ENCODE measurements at regions not wholly inside any gene's neighbourhood (a gene's known extent, or its start where the extent isn't known, plus 50 kb on each side); places are given as distances from the start of the nearest gene placed in this dataset.

DNA sequence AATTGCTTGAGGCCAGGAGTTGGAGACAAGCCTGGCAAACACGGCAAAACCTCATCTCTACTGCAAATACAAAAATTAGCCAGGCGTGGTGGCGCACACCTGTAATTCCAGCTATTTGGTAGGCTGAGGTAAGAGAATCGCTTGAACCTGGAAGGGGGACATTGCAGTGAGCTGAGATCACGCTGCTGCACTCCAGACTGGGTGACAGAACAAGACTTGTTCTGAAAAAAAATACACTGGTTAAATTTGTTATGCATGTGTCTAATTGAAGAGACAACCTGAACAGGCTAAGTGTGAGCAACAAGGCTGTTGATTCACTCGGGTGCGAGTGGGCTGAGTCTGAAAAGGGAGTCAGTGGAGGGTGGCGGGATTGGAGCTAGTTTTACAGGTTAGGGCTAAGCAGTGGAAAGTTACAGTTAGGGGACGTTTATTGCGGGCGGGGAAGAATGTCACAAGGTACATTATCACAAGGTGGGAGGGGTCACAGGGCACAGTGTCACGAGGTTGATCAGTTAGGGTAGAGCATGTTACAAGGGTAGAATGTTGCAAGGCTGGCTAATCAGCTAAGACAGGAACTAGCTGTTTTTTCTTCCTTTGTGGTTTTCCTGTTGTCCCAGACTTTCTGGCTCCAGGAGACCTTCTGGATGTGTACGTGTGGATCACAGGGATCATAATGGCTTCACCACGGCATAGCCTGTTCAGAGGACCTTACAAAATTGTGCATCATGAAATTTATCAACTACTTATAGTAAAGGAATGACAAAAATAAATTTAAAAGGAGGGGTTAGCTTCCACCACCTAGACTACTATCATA is 115.8 kb downstream of the NAA11 start:
- CTCF ChIA-PET: no interaction called here
- ATAC-seq: no peak
- DNase-seq (ENCODE audit: low read depth, low spot score): no peak

GRCh38 chr4:79209081-79209480 is 116.8 kb downstream of the NAA11 start:
- in situ Hi-C loops (cut with HindIII; ENCODE audit: low pct_unique_long_range_greater_than_20kb, low sequenced_read_pairs) (no loop called here), intact Hi-C loops (cut with micrococcal nuclease; ENCODE audit: unreplicated experiment) (no loop called here)
- H3K4me3 ChIP-seq (ENCODE audit: low read depth in 2 of 2, low read length in 2 of 2): no peak overlapping the region
- no peaks in the 10 kb centered on the region for H3K4me1 ChIP-seq (ENCODE audit: control insufficient read depth, insufficient read depth, low read length)
- no peaks in the 10 kb centered on the region for H3K27me3 ChIP-seq (ENCODE audit: control insufficient read depth, insufficient read depth, low read length)
- POLR2A ChIA-PET: no interaction called here
- H3K9me3 ChIP-seq (ENCODE audit: control insufficient read depth, insufficient read depth, low read depth, low read length): no peaks in the 10 kb centered on the region
- CTCF ChIA-PET: no interaction called here
- H3K27ac ChIP-seq (ENCODE audit: low read length): no peak overlapping the region
- no TSS peak for BruUV-seq (replicated peaks)
- TF ChIP-seq, protein P1, sequence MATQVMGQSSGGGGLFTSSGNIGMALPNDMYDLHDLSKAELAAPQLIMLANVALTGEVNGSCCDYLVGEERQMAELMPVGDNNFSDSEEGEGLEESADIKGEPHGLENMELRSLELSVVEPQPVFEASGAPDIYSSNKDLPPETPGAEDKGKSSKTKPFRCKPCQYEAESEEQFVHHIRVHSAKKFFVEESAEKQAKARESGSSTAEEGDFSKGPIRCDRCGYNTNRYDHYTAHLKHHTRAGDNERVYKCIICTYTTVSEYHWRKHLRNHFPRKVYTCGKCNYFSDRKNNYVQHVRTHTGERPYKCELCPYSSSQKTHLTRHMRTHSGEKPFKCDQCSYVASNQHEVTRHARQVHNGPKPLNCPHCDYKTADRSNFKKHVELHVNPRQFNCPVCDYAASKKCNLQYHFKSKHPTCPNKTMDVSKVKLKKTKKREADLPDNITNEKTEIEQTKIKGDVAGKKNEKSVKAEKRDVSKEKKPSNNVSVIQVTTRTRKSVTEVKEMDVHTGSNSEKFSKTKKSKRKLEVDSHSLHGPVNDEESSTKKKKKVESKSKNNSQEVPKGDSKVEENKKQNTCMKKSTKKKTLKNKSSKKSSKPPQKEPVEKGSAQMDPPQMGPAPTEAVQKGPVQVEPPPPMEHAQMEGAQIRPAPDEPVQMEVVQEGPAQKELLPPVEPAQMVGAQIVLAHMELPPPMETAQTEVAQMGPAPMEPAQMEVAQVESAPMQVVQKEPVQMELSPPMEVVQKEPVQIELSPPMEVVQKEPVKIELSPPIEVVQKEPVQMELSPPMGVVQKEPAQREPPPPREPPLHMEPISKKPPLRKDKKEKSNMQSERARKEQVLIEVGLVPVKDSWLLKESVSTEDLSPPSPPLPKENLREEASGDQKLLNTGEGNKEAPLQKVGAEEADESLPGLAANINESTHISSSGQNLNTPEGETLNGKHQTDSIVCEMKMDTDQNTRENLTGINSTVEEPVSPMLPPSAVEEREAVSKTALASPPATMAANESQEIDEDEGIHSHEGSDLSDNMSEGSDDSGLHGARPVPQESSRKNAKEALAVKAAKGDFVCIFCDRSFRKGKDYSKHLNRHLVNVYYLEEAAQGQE (IDR thresholded peaks at IDR 0.05; ENCODE audit: insufficient read depth in 1 of 2, low read depth in 2 of 2, low read length in 1 of 2): no peak
- TF ChIP-seq SIN3A (IDR thresholded peaks at IDR 0.05; ENCODE audit: borderline replicate concordance, insufficient read depth, low read depth, low read length) (no peak), TCF7L2 (IDR thresholded peaks at IDR 0.05; ENCODE audit: low read depth, low read length) (no peak), POLR2AphosphoS5 (IDR thresholded peaks at IDR 0.05; ENCODE audit: low read depth, low read length) (no peak)
- TF ChIP-seq, protein P2, sequence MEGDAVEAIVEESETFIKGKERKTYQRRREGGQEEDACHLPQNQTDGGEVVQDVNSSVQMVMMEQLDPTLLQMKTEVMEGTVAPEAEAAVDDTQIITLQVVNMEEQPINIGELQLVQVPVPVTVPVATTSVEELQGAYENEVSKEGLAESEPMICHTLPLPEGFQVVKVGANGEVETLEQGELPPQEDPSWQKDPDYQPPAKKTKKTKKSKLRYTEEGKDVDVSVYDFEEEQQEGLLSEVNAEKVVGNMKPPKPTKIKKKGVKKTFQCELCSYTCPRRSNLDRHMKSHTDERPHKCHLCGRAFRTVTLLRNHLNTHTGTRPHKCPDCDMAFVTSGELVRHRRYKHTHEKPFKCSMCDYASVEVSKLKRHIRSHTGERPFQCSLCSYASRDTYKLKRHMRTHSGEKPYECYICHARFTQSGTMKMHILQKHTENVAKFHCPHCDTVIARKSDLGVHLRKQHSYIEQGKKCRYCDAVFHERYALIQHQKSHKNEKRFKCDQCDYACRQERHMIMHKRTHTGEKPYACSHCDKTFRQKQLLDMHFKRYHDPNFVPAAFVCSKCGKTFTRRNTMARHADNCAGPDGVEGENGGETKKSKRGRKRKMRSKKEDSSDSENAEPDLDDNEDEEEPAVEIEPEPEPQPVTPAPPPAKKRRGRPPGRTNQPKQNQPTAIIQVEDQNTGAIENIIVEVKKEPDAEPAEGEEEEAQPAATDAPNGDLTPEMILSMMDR (IDR thresholded peaks at IDR 0.05): no peak
- ATAC-seq: no peak
- H3K36me3 ChIP-seq (ENCODE audit: control insufficient read depth, insufficient read depth, low read length): no peaks in the 10 kb centered on the region
- no peak for DNase-seq (ENCODE audit: low read depth, low spot score)

More for the DNA sequence above, 115.8 kb downstream of the NAA11 start:
- POLR2A ChIA-PET: no interaction called here
- BruUV-seq (replicated peaks): no TSS peak
- TF ChIP-seq TCF7L2 (IDR thresholded peaks at IDR 0.05; ENCODE audit: low read depth, low read length): no peak
- no peak for TF ChIP-seq POLR2AphosphoS5 (IDR thresholded peaks at IDR 0.05; ENCODE audit: low read depth, low read length)
- H3K27ac ChIP-seq (ENCODE audit: low read length): no peak overlapping the region
- intact Hi-C loops (cut with micrococcal nuclease; ENCODE audit: unreplicated experiment) (no loop called here), in situ Hi-C loops (cut with HindIII; ENCODE audit: low pct_unique_long_range_greater_than_20kb, low sequenced_read_pairs) (no loop called here)
- no peak overlapping the region for H3K4me3 ChIP-seq (ENCODE audit: low read depth in 2 of 2, low read length in 2 of 2)
- H3K9me3 ChIP-seq (ENCODE audit: control insufficient read depth, insufficient read depth, low read depth, low read length): no peaks in the 10 kb centered on the region
- no peaks in the 10 kb centered on the region for H3K27me3 ChIP-seq (ENCODE audit: control insufficient read depth, insufficient read depth, low read length)
- H3K4me1 ChIP-seq (ENCODE audit: control insufficient read depth, insufficient read depth, low read length): no peaks in the 10 kb centered on the region
- no peaks in the 10 kb centered on the region for H3K36me3 ChIP-seq (ENCODE audit: control insufficient read depth, insufficient read depth, low read length)

DNA sequence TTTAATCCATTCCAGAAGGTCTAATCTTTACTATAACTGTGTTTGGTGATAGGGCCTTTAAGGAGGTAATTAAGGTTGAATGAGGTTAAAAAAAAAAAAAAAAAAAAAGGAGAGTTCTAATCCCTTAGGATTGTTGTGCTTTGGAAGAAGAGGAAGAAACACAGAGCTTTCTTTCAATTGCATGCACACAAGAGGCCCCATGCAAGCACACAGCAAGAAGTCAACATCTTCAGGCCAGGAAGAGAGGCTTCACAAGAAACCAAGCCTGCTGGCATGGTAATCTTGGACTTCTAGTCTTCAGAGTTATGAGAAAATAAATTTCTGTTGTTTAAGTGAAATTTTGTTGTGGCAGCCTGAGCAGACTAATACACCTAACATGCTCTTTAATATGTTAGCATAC is 118.6 kb downstream of the NAA11 start:
- no peak overlapping the region for H3K4me3 ChIP-seq (ENCODE audit: low read depth in 2 of 2, low read length in 2 of 2)
- ATAC-seq (no peak), DNase-seq (ENCODE audit: low read depth, low spot score) (no peak)
- no peaks in the 10 kb centered on the region for H3K4me1 ChIP-seq (ENCODE audit: control insufficient read depth, insufficient read depth, low read length)
- intact Hi-C loops (cut with micrococcal nuclease; ENCODE audit: unreplicated experiment) (no loop called here), in situ Hi-C loops (cut with HindIII; ENCODE audit: low pct_unique_long_range_greater_than_20kb, low sequenced_read_pairs) (no loop called here)
- H3K9me3 ChIP-seq (ENCODE audit: control insufficient read depth, insufficient read depth, low read depth, low read length): no peaks in the 10 kb centered on the region
- H3K27me3 ChIP-seq (ENCODE audit: control insufficient read depth, insufficient read depth, low read length): no peaks in the 10 kb centered on the region
- H3K27ac ChIP-seq (ENCODE audit: low read length): no peak overlapping the region
- TF ChIP-seq POLR2AphosphoS5 (IDR thresholded peaks at IDR 0.05; ENCODE audit: low read depth, low read length) (no peak), TCF7L2 (IDR thresholded peaks at IDR 0.05; ENCODE audit: low read depth, low read length) (no peak), SIN3A (IDR thresholded peaks at IDR 0.05; ENCODE audit: borderline replicate concordance, insufficient read depth, low read depth, low read length) (no peak)
- TF ChIP-seq, protein P1 (IDR thresholded peaks at IDR 0.05; ENCODE audit: insufficient read depth in 1 of 2, low read depth in 2 of 2, low read length in 1 of 2): no peak
- TF ChIP-seq, protein P2 (IDR thresholded peaks at IDR 0.05): no peak
- BruUV-seq (replicated peaks): no TSS peak
- ChIA-PET POLR2A (no interaction called here), CTCF (no interaction called here)
- no peaks in the 10 kb centered on the region for H3K36me3 ChIP-seq (ENCODE audit: control insufficient read depth, insufficient read depth, low read length)

Data from Panc1 (cell line).